H1 (cell line): ENCODE measurements at regions not wholly inside any gene's neighbourhood (a gene's known extent, or its start where the extent isn't known, plus 50 kb on each side); places are given as distances from the start of the nearest gene placed in this dataset.

ENCODE experiments used
- CTCF ChIA-PET: fragments of 300-600 bp; sonication (Branson Sonifier 250); formaldehyde crosslinking; loops from one replicate; lab custom pipeline; 2021; ENCODE audit not compliant: partially characterized antibody; lab: Charles Lee
- POLR2A ChIA-PET: fragments of 300-600 bp; sonication (Branson Sonifier 250); formaldehyde crosslinking; loops from one replicate; lab custom pipeline; 2021; ENCODE audit warnings: inconsistent platforms; ENCODE audit not compliant: partially characterized antibody; lab: Charles Lee
- DNase-seq, 2 experiments: peaks; one replicate each; pipeline versions ENCODE4 v3.0.0 to v3.0.0-alpha.2; 2010 to 2022; ENCODE audit warnings: low spot score in 2 of 2, low read depth in 1 of 2, mixed read lengths in 1 of 2
- FAIRE-seq: peaks from 2 replicates; lab custom pipeline; 2011; peaks lifted over from hg19 to GRCh38; lab: Jason Lieb, UNC
- H2AFZ ChIP-seq: 2 replicates; pipeline ENCODE4 v1.8.1; 2012; ENCODE audit warnings: low read length, inconsistent platforms
- H2AK5ac ChIP-seq: 2 replicates; pipeline ENCODE4 v1.6.1; 2013; ENCODE audit warnings: low read depth, low read length
- H2BK120ac ChIP-seq: replicated peaks from 2 replicates; pipeline ENCODE3; 2013; ENCODE audit warnings: low read depth, low read length, inconsistent platforms
- H2BK12ac ChIP-seq: 2 replicates; pipeline ENCODE4 v1.6.1; 2013; ENCODE audit warnings: low read depth, low read length
- H2BK15ac ChIP-seq: 2 replicates; pipeline ENCODE4 v1.6.1; 2013; ENCODE audit warnings: low read length
- H2BK20ac ChIP-seq: 2 replicates; pipeline ENCODE4 v1.6.1; 2013; ENCODE audit warnings: low read length
- H2BK5ac ChIP-seq: 2 replicates; pipeline ENCODE4 v1.6.1; 2013; ENCODE audit warnings: low read depth, low read length
- H3K14ac ChIP-seq: 2 replicates; pipeline ENCODE4 v1.6.1; 2013; ENCODE audit warnings: inconsistent platforms; ENCODE audit not compliant: insufficient read length
- H3K18ac ChIP-seq: 2 replicates; pipeline ENCODE4 v1.6.1; 2013; ENCODE audit warnings: low read length; ENCODE audit errors: extremely low read depth
- H3K23ac ChIP-seq: 2 replicates; pipeline ENCODE4 v1.6.1; 2013; ENCODE audit warnings: inconsistent platforms; ENCODE audit not compliant: insufficient read length
- H3K23me2 ChIP-seq: 2 replicates; pipeline ENCODE4 v1.6.1; 2013; ENCODE audit warnings: low read depth, low read length
- H3K27ac ChIP-seq: 2 replicates; pipeline ENCODE4 v1.6.1; 2011; ENCODE audit warnings: low read depth, low read length, inconsistent platforms
- H3K27me3 ChIP-seq, 4 experiments: replicated peaks in 1 of 4; 1 replicate in 1 of 4; 2 replicates in 3 of 4; pipeline versions ENCODE4 v1.6.1 to v1.8.1; 2011 to 2013; ENCODE audit warnings: low read length in 3 of 4, mild to moderate bottlenecking in 3 of 4, inconsistent platforms in 2 of 4, mixed read lengths in 2 of 4, moderate library complexity in 1 of 4; ENCODE audit not compliant: control insufficient read depth in 3 of 4, insufficient read depth in 3 of 4; ENCODE audit errors: extremely low read depth in 1 of 4
- H3K36me3 ChIP-seq, 4 experiments: 2 replicates each; pipeline versions ENCODE4 v1.6.1 to v1.8.1; 2011 to 2013; ENCODE audit warnings: mild to moderate bottlenecking in 4 of 4, low read length in 3 of 4, moderate library complexity in 2 of 4, control low read depth in 1 of 4, inconsistent platforms in 1 of 4; ENCODE audit not compliant: insufficient read depth in 4 of 4, control insufficient read depth in 2 of 4
- H3K4ac ChIP-seq: replicated peaks from 2 replicates; pipeline ENCODE3; 2013; ENCODE audit warnings: low read length, low read depth, mixed read lengths, inconsistent platforms; ENCODE audit not compliant: insufficient read length
- H3K4me1 ChIP-seq, 4 experiments: replicated peaks in 1 of 4; 1 replicate in 1 of 4; 2 replicates in 3 of 4; pipeline versions ENCODE4 v1.6.1 to v1.8.1; 2011 to 2013; ENCODE audit warnings: low read length in 3 of 4, inconsistent platforms in 2 of 4, mixed read lengths in 1 of 4; ENCODE audit not compliant: insufficient read depth in 4 of 4, control insufficient read depth in 3 of 4
- H3K4me2 ChIP-seq, 2 experiments: 2 replicates each; pipeline versions ENCODE4 v1.6.1 to v1.8.1; 2011 to 2013; ENCODE audit warnings: low read depth in 2 of 2, low read length in 2 of 2, control low read depth in 1 of 2, inconsistent platforms in 1 of 2, mild to moderate bottlenecking in 1 of 2; ENCODE audit not compliant: insufficient read depth in 1 of 2
- H3K4me3 ChIP-seq, 4 experiments: fragments of 200-600, 300-600 bp in 1 of 4; sonication (generic), shearing (Covaris generic), sonication (Bioruptor Twin) in 1 of 4; 2 replicates each; pipeline versions ENCODE4 v1.5.1 to v1.8.1; 2011 to 2016; ENCODE audit warnings: low read length in 4 of 4, low read depth in 3 of 4, control low read depth in 2 of 4, inconsistent platforms in 2 of 4, mild to moderate bottlenecking in 2 of 4, mixed read lengths in 1 of 4, moderate library complexity in 1 of 4; ENCODE audit not compliant: insufficient read depth in 2 of 4; ENCODE audit errors: extremely low read depth in 1 of 4
- H3K56ac ChIP-seq: replicated peaks from 2 replicates; pipeline ENCODE3; 2013; ENCODE audit warnings: low read depth, mild to moderate bottlenecking, mixed read lengths, low read length, inconsistent platforms; ENCODE audit not compliant: insufficient read length
- H3K79me1 ChIP-seq: 2 replicates; pipeline ENCODE4 v1.6.1; 2013; ENCODE audit warnings: low read depth, low read length, control low read depth
- H3K79me2 ChIP-seq, 2 experiments: 2 replicates each; pipeline versions ENCODE4 v1.6.1 to v1.8.1; 2012 to 2013; ENCODE audit warnings: low read length in 2 of 2, mild to moderate bottlenecking in 2 of 2, inconsistent platforms in 1 of 2; ENCODE audit not compliant: insufficient read depth in 2 of 2, control insufficient read depth in 1 of 2
- H3K9ac ChIP-seq, 4 experiments: replicated peaks in 1 of 4; 1 replicate in 1 of 4; 2 replicates in 3 of 4; pipeline versions ENCODE4 v1.6.1 to v1.8.1; 2011 to 2013; ENCODE audit warnings: low read depth in 3 of 4, low read length in 3 of 4, control low read depth in 2 of 4, mild to moderate bottlenecking in 2 of 4, moderate library complexity in 2 of 4, inconsistent platforms in 1 of 4; ENCODE audit errors: extremely low read depth in 1 of 4
- H3K9me3 ChIP-seq, 2 experiments: 2 replicates each; pipeline versions ENCODE4 v1.6.1 to v1.8.1; 2012 to 2013; ENCODE audit warnings: mild to moderate bottlenecking in 2 of 2, moderate library complexity in 2 of 2, control low read depth in 1 of 2, inconsistent platforms in 1 of 2, low read depth in 1 of 2, low read length in 1 of 2, mixed read lengths in 1 of 2; ENCODE audit not compliant: insufficient read depth in 2 of 2
- H4K20me1 ChIP-seq, 2 experiments: replicated peaks in 1 of 2; 2 replicates each; pipeline versions ENCODE3 to v1.8.1; 2011 to 2013; ENCODE audit warnings: inconsistent platforms in 2 of 2, low read length in 2 of 2, mild to moderate bottlenecking in 1 of 2; ENCODE audit not compliant: insufficient read depth in 2 of 2, control insufficient read depth in 1 of 2
- H4K5ac ChIP-seq: 2 replicates; pipeline ENCODE4 v1.6.1; 2013; ENCODE audit warnings: low read length, low read depth, mixed read lengths, inconsistent platforms; ENCODE audit not compliant: insufficient read length
- H4K8ac ChIP-seq: 2 replicates; pipeline ENCODE4 v1.8.0; 2013; ENCODE audit warnings: mild to moderate bottlenecking, moderate library complexity, low read length, inconsistent platforms; ENCODE audit not compliant: insufficient read depth; ENCODE audit errors: extremely low read depth
- H4K91ac ChIP-seq: replicated peaks from 2 replicates; pipeline ENCODE3; 2013; ENCODE audit warnings: low read length, mixed read lengths, inconsistent platforms; ENCODE audit not compliant: insufficient read length
- CREB1 ChIP-seq: IDR thresholded peaks from 2 replicates; pipeline ENCODE4 v1.6.1; 2012; ENCODE audit warnings: inconsistent platforms
- RXRA ChIP-seq: IDR thresholded peaks from 2 replicates; pipeline ENCODE4 v1.6.1; 2011; ENCODE audit warnings: low read depth, mild to moderate bottlenecking, low read length, moderate library complexity; ENCODE audit not compliant: insufficient read depth
- TEAD4 ChIP-seq: IDR thresholded peaks from 2 replicates; pipeline ENCODE4 v1.6.1; 2012; ENCODE audit warnings: low read depth, low read length, inconsistent platforms, mixed read lengths
- whole genome bisulfite sequencing, 2 experiments: shearing (Covaris generic) in 1 of 2; methylation state at CpG; one replicate each; pipeline versions ENCODE4 v1.1.6 to v1.1.7; 2013 to 2015; ENCODE audit warnings: low lambda C conversion rate in 2 of 2, mixed read lengths in 2 of 2, inconsistent platforms in 1 of 2, low coverage in 1 of 2, missing lambda C conversion rate in 1 of 2; ENCODE audit not compliant: insufficient replicate concordance in 2 of 2, insufficient coverage in 1 of 2, insufficient read length in 1 of 2; ENCODE audit errors: extremely low coverage in 1 of 2, missing lambda C conversion rate in 1 of 2; 5-methylcytosine and 5-hydroxymethylcytosine counted together
- TF ChIP-seq, protein P1 (sequence below): IDR thresholded peaks from 2 replicates; pipeline ENCODE4 v1.6.1; 2012; ENCODE audit warnings: inconsistent platforms
- TF ChIP-seq, protein P2 (sequence below): IDR thresholded peaks from 2 replicates; pipeline ENCODE4 v1.6.1; 2011; ENCODE audit warnings: low read length, improper control_type of control experiment

DNA sequence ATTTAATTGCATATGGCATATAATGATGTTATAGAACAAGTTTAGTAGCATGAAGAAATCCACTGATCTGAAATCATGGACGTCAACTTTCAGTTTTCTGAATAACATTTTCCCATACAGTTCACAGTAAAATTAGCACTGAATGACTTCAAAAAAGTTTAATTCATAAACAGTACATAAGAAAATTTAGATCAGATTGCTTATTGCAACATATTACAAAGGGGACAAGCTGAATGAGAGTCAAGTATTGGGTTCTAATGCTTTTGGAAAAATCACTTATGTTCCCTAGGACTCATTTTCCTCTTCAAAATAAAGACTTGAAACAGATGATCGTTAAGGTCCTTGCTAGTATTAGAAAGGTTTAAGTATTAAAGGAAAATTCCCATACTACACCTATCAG, 898.3 kb upstream of the INTU start:
- H3K4me3 ChIP-seq: no peak overlapping the region
- DNase-seq (no peak), FAIRE-seq (no peak)
- no peak overlapping the region for H4K5ac ChIP-seq
- H4K20me1 ChIP-seq: no peaks in the 10 kb centered on the region
- no peak overlapping the region for H2BK5ac ChIP-seq
- CTCF ChIA-PET: no interaction called here
- no peak overlapping the region for H3K56ac ChIP-seq
- H2AK5ac ChIP-seq: no peak overlapping the region
- no peaks in the 10 kb centered on the region for H3K9me3 ChIP-seq
- H3K4me1 ChIP-seq: no peaks in the 10 kb centered on the region
- H3K23ac ChIP-seq: no peak overlapping the region
- no peak overlapping the region for H3K9ac ChIP-seq
- no peak overlapping the region for H2BK15ac ChIP-seq
- 67% methylated on average over 2 of the region's 2 CpGs; no CpG with 5 or more reads in 1 of the 2 experiments for WGBS, 2 experiments
- no peak overlapping the region for H2BK20ac ChIP-seq
- H3K23me2 ChIP-seq: no peaks in the 10 kb centered on the region
- no peaks in the 10 kb centered on the region for H3K27me3 ChIP-seq
- H3K4ac ChIP-seq: no peak overlapping the region
- no peak overlapping the region for H2BK120ac ChIP-seq
- H3K79me1 ChIP-seq: no peaks in the 10 kb centered on the region
- H4K8ac ChIP-seq: no peak overlapping the region
- no peak overlapping the region for H3K27ac ChIP-seq
- no peaks in the 10 kb centered on the region for H3K79me2 ChIP-seq
- H3K36me3 ChIP-seq: no peaks in the 10 kb centered on the region
- no peak overlapping the region for H2BK12ac ChIP-seq
- no peak overlapping the region for H3K18ac ChIP-seq
- POLR2A ChIA-PET: no interaction called here
- no peak overlapping the region for H4K91ac ChIP-seq
- no peak overlapping the region for H2AFZ ChIP-seq
- no peak overlapping the region for H3K4me2 ChIP-seq
- H3K14ac ChIP-seq: no peak overlapping the region
- no peak for TF ChIP-seq TEAD4
- TF ChIP-seq, protein P1, sequence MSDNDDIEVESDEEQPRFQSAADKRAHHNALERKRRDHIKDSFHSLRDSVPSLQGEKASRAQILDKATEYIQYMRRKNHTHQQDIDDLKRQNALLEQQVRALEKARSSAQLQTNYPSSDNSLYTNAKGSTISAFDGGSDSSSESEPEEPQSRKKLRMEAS: no peak
- TF ChIP-seq CREB1: no peak
- TF ChIP-seq, protein P2, sequence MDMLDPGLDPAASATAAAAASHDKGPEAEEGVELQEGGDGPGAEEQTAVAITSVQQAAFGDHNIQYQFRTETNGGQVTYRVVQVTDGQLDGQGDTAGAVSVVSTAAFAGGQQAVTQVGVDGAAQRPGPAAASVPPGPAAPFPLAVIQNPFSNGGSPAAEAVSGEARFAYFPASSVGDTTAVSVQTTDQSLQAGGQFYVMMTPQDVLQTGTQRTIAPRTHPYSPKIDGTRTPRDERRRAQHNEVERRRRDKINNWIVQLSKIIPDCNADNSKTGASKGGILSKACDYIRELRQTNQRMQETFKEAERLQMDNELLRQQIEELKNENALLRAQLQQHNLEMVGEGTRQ: no peak
- no peak for TF ChIP-seq RXRA
